Esophagus squamous epithelium (tissue), 4 donors: ENCODE measurements at regions not wholly inside any gene's neighbourhood (a gene's known extent, or its start where the extent isn't known, plus 50 kb on each side); places are given as distances from the start of the nearest gene placed in this dataset.

Experiments
- CTCF ChIP-seq, 6 experiments: fragments of 450-650 bp in 4 of 6; fragments of 200-600 bp in 2 of 6; sonication (generic) in 2 of 6; IDR thresholded peaks; one replicate each; pipeline ENCODE4 v1.5.1; 2016 to 2019; ENCODE audit warnings: antibody characterized with exemption in 6 of 6, mild to moderate bottlenecking in 4 of 6, moderate library complexity in 4 of 6
- POLR2A ChIP-seq, 4 donors: fragments of 450-650 bp; IDR thresholded peaks; one replicate each; pipeline ENCODE4 v1.6.1; 2017; ENCODE audit warnings: antibody characterized with exemption in 4 of 4, mild to moderate bottlenecking in 4 of 4, moderate library complexity in 3 of 4

GRCh38 chr13:24036115-24036514, 124.4 kb upstream of the SPATA13 start:
- TF ChIP-seq CTCF (IDR thresholded peaks at IDR 0.05) (no peak), POLR2A (IDR thresholded peaks at IDR 0.05) (no peak)
